Osteoblast (primary cell): ENCODE measurements at regions not wholly inside any gene's neighbourhood (a gene's known extent, or its start where the extent isn't known, plus 50 kb on each side); places are given as distances from the start of the nearest gene placed in this dataset.
"Not testable (repeated sequence)": the region's sequence is repeated elsewhere in the genome, so short reads cannot be mapped to it uniquely, and the experiment has no call there.

ENCODE experiments used
- DNase-seq: peaks from one replicate; pipeline ENCODE4 v3.0.0; 2011; ENCODE audit warnings: low spot score, mixed read lengths; ENCODE audit not compliant: insufficient read length; ENCODE audit errors: missing footprints
- H2AFZ ChIP-seq: 2 replicates; pipeline ENCODE4 v1.6.0; 2011; ENCODE audit warnings: mild to moderate bottlenecking, low read length
- H3K27ac ChIP-seq: 2 replicates; pipeline ENCODE4 v1.5.1; 2011; ENCODE audit warnings: mild to moderate bottlenecking, low read depth, low read length, moderate library complexity
- H3K27me3 ChIP-seq: 2 replicates; pipeline ENCODE4 v1.6.0; 2012; ENCODE audit warnings: mild to moderate bottlenecking, control low read depth, inconsistent platforms, low read length, moderate library complexity; ENCODE audit not compliant: insufficient read depth
- H3K36me3 ChIP-seq: 2 replicates; pipeline ENCODE4 v1.5.1; 2011; ENCODE audit warnings: mild to moderate bottlenecking, low read length, control low read depth, moderate library complexity; ENCODE audit not compliant: insufficient read depth
- H3K4me1 ChIP-seq: 2 replicates; pipeline ENCODE4 v1.5.1; 2011; ENCODE audit warnings: mild to moderate bottlenecking, low read length, control low read depth, moderate library complexity; ENCODE audit not compliant: insufficient read depth
- H3K4me2 ChIP-seq: 2 replicates; pipeline ENCODE4 v1.6.0; 2011; ENCODE audit warnings: mild to moderate bottlenecking, low read length; ENCODE audit not compliant: insufficient read depth
- H3K4me3 ChIP-seq: fragments of 200-600 bp; sonication (generic); 3 replicates; pipeline ENCODE4 v1.5.1; 2012; ENCODE audit warnings: mild to moderate bottlenecking, low read length, inconsistent platforms; ENCODE audit not compliant: insufficient read depth
- H3K79me2 ChIP-seq: 2 replicates; pipeline ENCODE4 v1.6.0; 2012; ENCODE audit warnings: mild to moderate bottlenecking, low read length, control low read depth, inconsistent platforms; ENCODE audit not compliant: insufficient read depth
- H3K9me3 ChIP-seq: 2 replicates; pipeline ENCODE4 v1.5.1; 2011; ENCODE audit warnings: low read depth, low read length, control low read depth
- H4K20me1 ChIP-seq: 2 replicates; pipeline ENCODE4 v1.6.0; 2012; ENCODE audit warnings: mild to moderate bottlenecking, low read length, control low read depth; ENCODE audit not compliant: insufficient read depth
- CTCF ChIP-seq: IDR thresholded peaks from 2 replicates; pipeline ENCODE4 v1.5.1; 2011; ENCODE audit warnings: mild to moderate bottlenecking, low read depth, low read length, moderate library complexity; ENCODE audit errors: extremely low read depth

DNA sequence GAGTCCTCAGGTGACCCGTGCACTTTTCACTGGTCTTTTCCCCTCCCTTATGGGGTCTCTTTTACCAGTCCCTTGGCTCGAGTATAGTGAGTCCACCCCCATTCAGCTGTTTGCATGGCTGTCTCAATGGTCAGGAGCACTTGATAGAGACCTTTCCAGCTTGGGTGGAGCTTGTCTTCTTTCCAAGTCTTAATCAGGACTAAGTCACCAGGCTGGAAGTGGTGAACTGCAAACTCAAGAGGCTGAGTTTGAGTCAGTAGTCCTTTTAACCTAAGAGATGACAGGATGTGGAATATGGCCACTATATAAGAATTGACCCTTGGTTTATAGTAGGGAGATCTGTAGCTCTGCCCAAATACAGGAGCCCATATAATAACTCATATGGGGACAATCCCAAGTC is 279.7 kb downstream of the PYDC2 start:
- no peak overlapping the region for H2AFZ ChIP-seq

GRCh38 chr3:191741847-191742350 is 280.9 kb downstream of the PYDC2 start:
- H3K4me3 ChIP-seq, DNase-seq, H3K4me2 ChIP-seq, H3K27me3 ChIP-seq, H2AFZ ChIP-seq, H3K27ac ChIP-seq, H3K4me1 ChIP-seq, H4K20me1 ChIP-seq, H3K9me3 ChIP-seq, H3K36me3 ChIP-seq, H3K79me2 ChIP-seq: not testable (repeated sequence)

More for the DNA sequence above, 279.7 kb downstream of the PYDC2 start:
- Histone ChIP-seq H3K4me3 (no peak overlapping the region), H3K9me3 (no peaks in the 10 kb centered on the region), H3K4me2 (no peak overlapping the region), H3K79me2 (no peaks in the 10 kb centered on the region), H3K27ac (no peak overlapping the region), H3K4me1 (no peaks in the 10 kb centered on the region), H3K36me3 (no peaks in the 10 kb centered on the region), H4K20me1 (no peaks in the 10 kb centered on the region), H3K27me3 (no peaks in the 10 kb centered on the region)
- no peak for DNase-seq
- no peak for TF ChIP-seq CTCF

GRCh38 chr3:191743283-191743682 is 282.3 kb downstream of the PYDC2 start:
- no peaks in the 10 kb centered on the region for H3K4me1 ChIP-seq
- no peak for TF ChIP-seq CTCF
- H2AFZ ChIP-seq, result no peak overlapping the region
- no peaks in the 10 kb centered on the region for H3K9me3 ChIP-seq
- no peaks in the 10 kb centered on the region for H3K27me3 ChIP-seq
- H3K36me3 ChIP-seq, result no peaks in the 10 kb centered on the region
- H3K4me2 ChIP-seq, result no peak overlapping the region
- H3K79me2 ChIP-seq, result no peaks in the 10 kb centered on the region
- no peak for DNase-seq
- H3K27ac ChIP-seq, result no peak overlapping the region
- no peaks in the 10 kb centered on the region for H4K20me1 ChIP-seq
- H3K4me3 ChIP-seq, result no peak overlapping the region

DNA sequence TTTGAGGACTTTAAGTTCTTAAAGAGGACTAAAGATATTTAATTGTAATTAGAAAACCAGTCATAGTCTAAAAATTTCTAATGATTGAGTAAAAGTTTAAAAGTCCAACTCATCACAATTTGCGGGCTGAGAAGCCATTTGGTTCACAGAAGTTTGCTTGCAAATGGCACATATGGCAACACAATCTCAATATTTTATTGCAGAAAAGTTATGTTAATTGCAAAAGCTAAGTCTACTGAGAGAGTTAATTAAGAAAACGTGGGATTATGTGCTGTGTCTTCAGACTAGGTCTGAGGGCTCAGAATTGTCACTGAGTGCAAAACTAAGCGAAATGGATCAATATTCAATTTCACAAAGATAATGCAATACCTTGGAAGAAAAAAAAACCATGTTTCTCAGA is 289.7 kb downstream of the PYDC2 start:
- no peak overlapping the region for H2AFZ ChIP-seq
- H4K20me1 ChIP-seq, result no peaks in the 10 kb centered on the region
- no peak overlapping the region for H3K4me2 ChIP-seq
- no peaks in the 10 kb centered on the region for H3K9me3 ChIP-seq
- no peaks in the 10 kb centered on the region for H3K36me3 ChIP-seq
- H3K4me3 ChIP-seq, result no peak overlapping the region
- H3K27ac ChIP-seq, result no peak overlapping the region
- TF ChIP-seq CTCF, result no peak
- no peaks in the 10 kb centered on the region for H3K79me2 ChIP-seq
- no peaks in the 10 kb centered on the region for H3K27me3 ChIP-seq
- H3K4me1 ChIP-seq, result no peaks in the 10 kb centered on the region
- no peak for DNase-seq
